Ovary (tissue), 7 donors: ENCODE measurements at regions not wholly inside any gene's neighbourhood (a gene's known extent, or its start where the extent isn't known, plus 50 kb on each side); places are given as distances from the start of the nearest gene placed in this dataset.

Experiments used
- DNase-seq, 5 donors: peaks; one replicate each; pipeline ENCODE4 v3.0.0-alpha.2; 2019 to 2020
- H3K27ac ChIP-seq, 2 donors: fragments of 200-600 bp; one replicate each; pipeline versions ENCODE4 v1.5.1 to v1.8.0; 2019 to 2022
- H3K27me3 ChIP-seq: fragments of 200-600 bp; one replicate; pipeline ENCODE4 v1.8.0; 2022
- H3K36me3 ChIP-seq: fragments of 200-600 bp; sonication (generic); one replicate; pipeline ENCODE4 v1.5.1; 2019
- H3K4me1 ChIP-seq: one replicate; pipeline ENCODE4 v1.8.1; 2013; ENCODE audit warnings: mild to moderate bottlenecking, moderate library complexity; ENCODE audit not compliant: insufficient read depth
- H3K4me3 ChIP-seq: fragments of 200-600 bp; sonication (generic); one replicate; pipeline ENCODE4 v1.5.1; 2017
- H3K9me3 ChIP-seq, 2 donors: fragments of 200-600 bp in 1 of 2; sonication (generic) in 1 of 2; one replicate each; pipeline versions ENCODE4 v1.5.1 to v1.8.1; 2013 to 2019; ENCODE audit warnings: mild to moderate bottlenecking in 1 of 2, moderate library complexity in 1 of 2
- CTCF ChIP-seq, 3 donors: fragments of 450-650 bp in 2 of 3; fragments of 200-600 bp in 1 of 3; IDR thresholded peaks; one replicate each; pipeline versions ENCODE4 v1.5.1 to v1.8.0; 2016 to 2022; ENCODE audit warnings: antibody characterized with exemption in 3 of 3, mild to moderate bottlenecking in 1 of 3
- EP300 ChIP-seq: sonication (generic); formaldehyde crosslinking; IDR thresholded peaks from one replicate; pipeline ENCODE4 v1.6.1; 2017; ENCODE audit warnings: antibody characterized with exemption
- POLR2A ChIP-seq: fragments of 450-650 bp; IDR thresholded peaks from one replicate; pipeline ENCODE4 v1.6.1; 2017; ENCODE audit warnings: antibody characterized with exemption, mild to moderate bottlenecking, moderate library complexity
- WGBS, 3 donors: extraction: QIAGEN DNeasy Blood & Tissue Kit in 1 of 3; methylation state at CpG; one replicate each; pipeline versions ENCODE4 v1.1.5 to v1.1.7; 2013 to 2017; 5-methylcytosine and 5-hydroxymethylcytosine counted together
- intact Hi-C, 4 donors: fragments of 100-400 bp; cut with DNase I; formaldehyde crosslinking; loops; one replicate each; pipeline versions ENCODE4 v1.11.0 to v1.15.1; 2022 to 2023
- donor health status: DM: no; HTN: no; CAD: no; lungs with moderate emphysema.
- donor health status: DM: no; HTN: no; CAD: no.
- donor health status: Bipolar disorder and iron deficiency.
- donor health status: DM: no; HTN: no; CAD: no.
- donor health status: DM: yes; HTN: yes; CAD: no.

GRCh38 chr21:35281956-35282355 lies 232.9 kb upstream of the RUNX1 start:
- H3K4me1 ChIP-seq: peaks cover 4% of the 10 kb centered on the region
- 76 to 85% (median 77%) methylated on average over 3 of the region's 3 CpGs for WGBS, 3 donors
- intact Hi-C loops: no loop called here

DNA sequence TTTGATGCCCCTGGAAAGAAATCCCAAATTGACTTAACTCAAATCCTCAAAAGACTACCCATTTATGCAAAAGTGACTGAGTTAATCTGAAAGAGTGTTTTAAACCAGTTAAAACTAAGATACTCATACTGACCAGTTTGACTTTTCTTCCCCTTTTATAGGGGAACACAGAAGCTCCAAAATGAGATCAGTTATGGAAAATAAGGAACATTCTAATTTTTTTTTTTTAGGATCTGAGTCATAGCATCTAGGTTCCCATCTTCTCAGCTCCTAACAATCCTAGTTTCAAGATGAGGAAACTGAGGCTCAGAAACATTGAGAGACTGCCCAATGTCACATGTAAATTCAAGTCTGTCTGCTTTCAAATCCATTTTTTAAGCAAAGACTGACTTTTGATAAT lies 231.1 kb upstream of the RUNX1 start:
- intact Hi-C loops: no loop called here
- Histone ChIP-seq H3K27ac (no peak overlapping the region), H3K27me3 (no peaks in the 10 kb centered on the region), H3K4me3 (no peak overlapping the region), H3K36me3 (no peaks in the 10 kb centered on the region), H3K9me3 (no peaks in the 10 kb centered on the region), H3K4me1 (peaks cover 4% of the 10 kb centered on the region)
- TF ChIP-seq POLR2A (no peak), EP300 (no peak)
- DNase-seq: no peak

More at GRCh38 chr21:35281956-35282355, 232.9 kb upstream of the RUNX1 start:
- DNase-seq: no peak
- no peaks in the 10 kb centered on the region for H3K9me3 ChIP-seq
- TF ChIP-seq POLR2A (no peak), CTCF (IDR thresholded peaks at IDR 0.05) (no peak), EP300 (no peak)
- no peak overlapping the region for H3K27ac ChIP-seq
- H3K4me3 ChIP-seq: no peak overlapping the region
- no peaks in the 10 kb centered on the region for H3K27me3 ChIP-seq
- no peaks in the 10 kb centered on the region for H3K36me3 ChIP-seq

- no peak for TF ChIP-seq CTCF (IDR thresholded peaks at IDR 0.05)
- TF ChIP-seq EP300: no peak
- TF ChIP-seq POLR2A: no peak
- Histone ChIP-seq H3K27ac (no peak overlapping the region), H3K36me3 (no peaks in the 10 kb centered on the region), H3K27me3 (no peaks in the 10 kb centered on the region), H3K4me3 (no peak overlapping the region), H3K9me3 (no peaks in the 10 kb centered on the region), H3K4me1 (no peaks in the 10 kb centered on the region)
- intact Hi-C loops: no loop called here
- no peak for DNase-seq
- WGBS, 3 donors: 81 to 87% (median 81%) methylated on average over 3 of the region's 3 CpGs
Measured at GRCh38 chr21:35275776-35276175, 226.7 kb upstream of the RUNX1 start.

GRCh38 chr21:35274923-35275322 lies 225.8 kb upstream of the RUNX1 start:
- Histone ChIP-seq H3K4me1 (no peaks in the 10 kb centered on the region), H3K36me3 (no peaks in the 10 kb centered on the region), H3K27ac (no peak overlapping the region), H3K27me3 (no peaks in the 10 kb centered on the region), H3K4me3 (no peak overlapping the region), H3K9me3 (no peaks in the 10 kb centered on the region)
- 84 to 90% (median 88%) methylated on average over 7 of the region's 7 CpGs for WGBS, 3 donors
- TF ChIP-seq CTCF (IDR thresholded peaks at IDR 0.05) (no peak), EP300 (no peak), POLR2A (no peak)
- DNase-seq: no peak
- intact Hi-C loops: no loop called here

DNA sequence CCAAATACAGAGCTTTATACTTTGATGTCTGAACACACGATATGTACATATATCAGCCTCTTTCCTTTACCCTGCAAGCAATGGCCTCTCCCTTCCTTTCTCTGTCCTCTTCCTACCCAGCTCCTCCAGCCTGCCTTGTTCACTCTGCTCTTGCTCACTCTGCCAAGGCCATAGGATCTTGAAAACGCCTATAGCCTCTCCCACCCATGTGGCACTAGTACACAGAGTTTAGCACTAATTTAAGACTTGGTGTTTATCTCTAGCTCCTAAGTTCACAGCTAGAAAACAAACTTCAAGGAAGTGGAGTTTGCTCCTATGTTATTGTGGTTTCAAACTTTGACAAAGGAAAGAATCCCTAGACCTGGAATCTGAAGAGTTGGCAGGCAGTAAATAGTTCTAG lies 225.0 kb upstream of the RUNX1 start:
- WGBS, 3 donors: 50 to 57% (median 56%) methylated on average over 2 of the region's 2 CpGs
- H3K27ac ChIP-seq: no peak overlapping the region
- intact Hi-C loops: no loop called here

More for the DNA sequence above, 225.0 kb upstream of the RUNX1 start:
- no peak for TF ChIP-seq EP300
- no peak for TF ChIP-seq POLR2A
- TF ChIP-seq CTCF (IDR thresholded peaks at IDR 0.05): no peak
- DNase-seq: no peak
- no peak overlapping the region for H3K4me3 ChIP-seq
- H3K4me1 ChIP-seq: no peaks in the 10 kb centered on the region
- no peaks in the 10 kb centered on the region for H3K9me3 ChIP-seq
- H3K27me3 ChIP-seq: no peaks in the 10 kb centered on the region
- no peaks in the 10 kb centered on the region for H3K36me3 ChIP-seq
